Activated naive CD4-positive, alpha-beta T cell treated with anti-CD3 and anti-CD28 coated beads, Interleukin-2, amount 50 U/mL, for 72 hours (primary cell): ENCODE measurements at regions not wholly inside any gene's neighbourhood (a gene's known extent, or its start where the extent isn't known, plus 50 kb on each side); places are given as distances from the start of the nearest gene placed in this dataset.

Experiments used
- ATAC-seq, 2 donors: fragments of 150-1000 bp; cut with Tn5 transposase; 2 replicates each; pipeline ENCODE4 v1.10.0; 2021; ENCODE audit warnings: mild to moderate bottlenecking in 2 of 2, moderate library complexity in 2 of 2
- DNase-seq, 2 donors: peaks; one replicate each; pipeline ENCODE4 v3.0.0; 2021 to 2022; ENCODE audit warnings: low spot score in 2 of 2
- H3K27ac Mint-ChIP-seq, 2 donors: one replicate each; pipeline ENCODE4 v1.8.0; 2022; ENCODE audit warnings: mild to moderate bottlenecking in 2 of 2, mixed read lengths in 2 of 2
- H3K36me3 Mint-ChIP-seq, 2 donors: one replicate each; pipeline ENCODE4 v1.8.0; 2022; ENCODE audit warnings: mixed read lengths in 2 of 2
- H3K9me3 Mint-ChIP-seq, 2 donors: one replicate each; pipeline ENCODE4 v1.8.0; 2022; ENCODE audit warnings: mixed read lengths in 2 of 2

GRCh38 chr18:60623331-60623730, 250.8 kb upstream of the MC4R start:
- Mint-ChIP-seq H3K27ac (no peak overlapping the region), H3K9me3 (peaks cover 6 to 11% of the 10 kb centered on the region in 2 donors), H3K36me3 (no peaks in the 10 kb centered on the region)
- ATAC-seq (no peak), DNase-seq (no peak)

- Mint-ChIP-seq H3K36me3 (no peaks in the 10 kb centered on the region), H3K27ac (no peak overlapping the region), H3K9me3 (peaks cover 7 to 12% of the 10 kb centered on the region in 2 donors)
- ATAC-seq (no peak), DNase-seq (no peak)
These were observed 251.6 kb upstream of the MC4R start for GRCh38 chr18:60624207-60624606.

- H3K27ac Mint-ChIP-seq, result no peak overlapping the region
- no peak for DNase-seq
- H3K36me3 Mint-ChIP-seq, result no peaks in the 10 kb centered on the region
- H3K9me3 Mint-ChIP-seq, result peaks cover 18 to 20% of the 10 kb centered on the region in 2 donors
- ATAC-seq, result no peak
These were observed 267.3 kb upstream of the MC4R start for GRCh38 chr18:60639836-60640235.

GRCh38 chr18:60643009-60643408, 270.4 kb upstream of the MC4R start:
- H3K9me3 Mint-ChIP-seq, result peaks cover 11 to 13% of the 10 kb centered on the region in 2 donors
- no peak overlapping the region for H3K27ac Mint-ChIP-seq
- no peak for DNase-seq
- ATAC-seq, result no peak
- no peaks in the 10 kb centered on the region for H3K36me3 Mint-ChIP-seq

GRCh38 chr18:60646725-60647124, 274.1 kb upstream of the MC4R start:
- DNase-seq (no peak), ATAC-seq (no peak)
- Mint-ChIP-seq H3K36me3 (no peaks in the 10 kb centered on the region), H3K9me3 (no peaks in the 10 kb centered on the region), H3K27ac (no peak overlapping the region)

- H3K36me3 Mint-ChIP-seq, result no peaks in the 10 kb centered on the region
- ATAC-seq (no peak), DNase-seq (no peak)
- H3K27ac Mint-ChIP-seq, result no peak overlapping the region
- H3K9me3 Mint-ChIP-seq, result peaks cover 0 to 4% of the 10 kb centered on the region in 2 donors
These were observed 276.5 kb upstream of the MC4R start for GRCh38 chr18:60649107-60649506.

GRCh38 chr18:60649842-60650536, 277.4 kb upstream of the MC4R start:
- no peak for ATAC-seq
- H3K36me3 Mint-ChIP-seq, result no peaks in the 10 kb centered on the region
- no peak for DNase-seq
- peaks cover 0 to 4% of the 10 kb centered on the region in 2 donors for H3K9me3 Mint-ChIP-seq
- no peak overlapping the region for H3K27ac Mint-ChIP-seq

- ATAC-seq (no peak), DNase-seq (no peak)
- peaks cover 0 to 9% of the 10 kb centered on the region in 2 donors for H3K9me3 Mint-ChIP-seq
- H3K36me3 Mint-ChIP-seq, result no peaks in the 10 kb centered on the region
- H3K27ac Mint-ChIP-seq, result no peak overlapping the region
These were observed 281.7 kb upstream of the MC4R start for GRCh38 chr18:60654298-60654697.

- no peaks in the 10 kb centered on the region for H3K36me3 Mint-ChIP-seq
- ATAC-seq, result no peak
- peaks cover 0 to 9% of the 10 kb centered on the region in 2 donors for H3K9me3 Mint-ChIP-seq
- no peak overlapping the region for H3K27ac Mint-ChIP-seq
- no peak for DNase-seq
These were observed 284.0 kb upstream of the MC4R start for GRCh38 chr18:60656553-60656952.

GRCh38 chr18:60662491-60662890, 289.9 kb upstream of the MC4R start:
- ATAC-seq (no peak), DNase-seq (no peak)
- peaks cover 3% of the 10 kb centered on the region in 2 donors for H3K9me3 Mint-ChIP-seq
- no peak overlapping the region for H3K27ac Mint-ChIP-seq
- H3K36me3 Mint-ChIP-seq, result peaks cover 0 to 6% of the 10 kb centered on the region in 2 donors

GRCh38 chr18:60663060-60663989, 290.8 kb upstream of the MC4R start:
- ATAC-seq (no peak), DNase-seq (no peak)
- Mint-ChIP-seq H3K36me3 (peaks cover 0 to 6% of the 10 kb centered on the region in 2 donors), H3K27ac (no peak overlapping the region), H3K9me3 (peaks cover 0 to 3% of the 10 kb centered on the region in 2 donors)

GRCh38 chr18:60664736-60665135, 292.2 kb upstream of the MC4R start:
- ATAC-seq (no peak), DNase-seq (no peak)
- Mint-ChIP-seq H3K9me3 (peaks cover 0 to 3% of the 10 kb centered on the region in 2 donors), H3K36me3 (peaks cover 0 to 6% of the 10 kb centered on the region in 2 donors), H3K27ac (no peak overlapping the region)

- peaks cover 0 to 3% of the 10 kb centered on the region in 2 donors for H3K9me3 Mint-ChIP-seq
- ATAC-seq, result no peak
- H3K27ac Mint-ChIP-seq, result no peak overlapping the region
- no peak for DNase-seq
- H3K36me3 Mint-ChIP-seq, result peaks cover 0 to 6% of the 10 kb centered on the region in 2 donors
These were observed 294.4 kb upstream of the MC4R start for GRCh38 chr18:60667016-60667415.

GRCh38 chr18:60668583-60668982, 296.0 kb upstream of the MC4R start:
- ATAC-seq (no peak), DNase-seq (no peak)
- peaks cover 0 to 3% of the 10 kb centered on the region in 2 donors for H3K9me3 Mint-ChIP-seq
- H3K36me3 Mint-ChIP-seq, result peaks cover 0 to 6% of the 10 kb centered on the region in 2 donors
- H3K27ac Mint-ChIP-seq, result no peak overlapping the region

GRCh38 chr18:60669938-60670337, 297.4 kb upstream of the MC4R start:
- Mint-ChIP-seq H3K9me3 (peaks cover 0 to 3% of the 10 kb centered on the region in 2 donors), H3K27ac (no peak overlapping the region), H3K36me3 (no peaks in the 10 kb centered on the region)
- no peak for ATAC-seq
- no peak for DNase-seq

GRCh38 chr18:60671021-60671420, 298.4 kb upstream of the MC4R start:
- Mint-ChIP-seq H3K36me3 (no peaks in the 10 kb centered on the region), H3K9me3 (peaks cover 0 to 3% of the 10 kb centered on the region in 2 donors), H3K27ac (no peak overlapping the region)
- no peak for DNase-seq
- no peak for ATAC-seq

- Mint-ChIP-seq H3K9me3 (no peaks in the 10 kb centered on the region), H3K27ac (no peak overlapping the region), H3K36me3 (no peaks in the 10 kb centered on the region)
- DNase-seq (no peak), ATAC-seq (no peak)
These were observed 302.6 kb upstream of the MC4R start for GRCh38 chr18:60675126-60675525.
